ENCODE measurements at regions not wholly inside any gene's neighbourhood (a gene's known extent, or its start where the extent isn't known, plus 50 kb on each side); places are given as distances from the start of the nearest gene placed in this dataset.
"Not testable (repeated sequence)": the region's sequence is repeated elsewhere in the genome, so short reads cannot be mapped to it uniquely, and the experiment has no call there.

- not testable (repeated sequence) for DNase-seq (ENCODE audit: low read depth in 2 of 2)
Observed at GRCh38 chr10:77740396-77740795, 102.8 kb upstream of the KCNMA1 start.

- DNase-seq (ENCODE audit: low read depth in 2 of 2), result no peak
Observed at GRCh38 chr10:77738496-77739158, 101.0 kb upstream of the KCNMA1 start.

DNA sequence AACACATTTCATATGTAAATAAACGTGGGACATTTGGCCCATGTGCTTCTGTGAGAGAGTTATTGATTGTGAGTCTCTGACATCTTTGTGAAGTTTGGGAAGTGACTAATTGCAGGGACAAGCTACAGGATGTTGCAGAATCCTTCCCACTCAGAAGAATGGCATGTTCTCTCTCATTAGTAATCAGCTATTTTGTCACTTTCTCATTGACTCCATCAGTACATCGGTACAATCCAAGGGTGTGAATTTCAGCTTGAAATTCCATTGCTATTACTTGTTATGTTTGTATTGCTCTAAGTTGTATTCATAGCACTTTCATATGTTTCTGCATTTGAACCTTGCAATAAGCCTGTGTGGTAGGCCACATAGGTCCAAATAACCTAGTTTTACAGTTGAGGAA, 100.0 kb upstream of the KCNMA1 start:
- no peak for DNase-seq (ENCODE audit: low read depth in 2 of 2)

DNA sequence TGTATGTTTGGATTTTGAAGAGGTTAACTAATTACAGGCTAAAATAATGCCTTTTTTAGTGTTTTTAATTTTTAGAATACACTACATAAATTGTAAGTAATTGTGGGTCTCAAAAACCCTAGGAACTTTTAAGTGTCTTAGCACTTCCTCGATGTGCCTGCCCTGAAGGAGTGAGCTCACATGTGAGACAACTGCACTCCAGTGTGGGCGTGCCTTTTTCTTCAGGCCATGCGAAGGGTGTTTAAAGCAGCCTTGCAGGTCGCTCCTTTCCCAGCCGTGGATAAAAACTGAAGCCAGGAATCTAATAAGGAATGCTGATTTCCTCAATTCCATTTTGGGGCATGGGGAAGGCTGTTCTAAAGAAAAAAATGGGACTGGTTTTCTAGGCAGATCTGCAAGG, 97.5 kb upstream of the KCNMA1 start:
- not testable (repeated sequence) for DNase-seq (ENCODE audit: low read depth in 2 of 2)

DNA sequence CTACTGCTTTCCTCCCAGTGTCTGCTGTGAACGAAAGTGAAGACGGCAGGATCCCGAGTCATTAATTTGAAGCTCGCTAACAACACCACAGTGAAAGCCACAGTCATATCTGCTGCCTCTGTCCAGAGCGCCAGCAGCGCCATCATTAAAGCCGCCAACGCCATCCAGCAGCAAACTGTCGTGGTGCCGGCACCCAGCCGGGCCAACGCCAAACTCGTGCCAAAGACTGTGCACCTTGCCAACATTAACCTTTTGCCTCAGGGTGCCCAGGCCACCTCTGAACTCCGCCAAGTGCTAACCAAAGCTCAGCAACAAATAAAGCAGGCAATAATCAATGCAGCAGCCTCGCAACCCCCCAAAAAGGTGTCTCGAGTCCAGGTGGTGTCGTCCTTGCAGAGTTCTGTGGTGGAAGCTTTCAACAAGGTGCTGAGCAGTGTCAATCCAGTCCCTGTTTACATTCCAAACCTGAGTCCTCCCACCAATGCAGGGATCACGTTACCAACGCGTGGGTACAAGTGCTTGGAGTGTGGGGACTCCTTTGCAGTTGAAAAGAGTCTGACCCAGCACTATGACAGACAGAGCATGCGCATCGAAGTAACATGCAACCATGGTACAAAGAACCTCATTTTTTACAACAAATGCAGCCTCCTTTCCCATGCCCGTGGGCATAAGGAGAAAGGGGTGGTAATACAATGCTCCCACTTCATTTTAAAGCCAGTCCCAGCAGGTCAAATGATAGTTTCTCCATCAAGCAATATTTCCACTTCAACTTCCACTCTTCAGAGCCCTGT, 94.8 kb upstream of the KCNMA1 start:
- no peak for DNase-seq (ENCODE audit: low read depth in 2 of 2)

- no peak for DNase-seq (ENCODE audit: low read depth in 2 of 2)
Observed at GRCh38 chr10:77727481-77727880, 89.9 kb upstream of the KCNMA1 start.

DNA sequence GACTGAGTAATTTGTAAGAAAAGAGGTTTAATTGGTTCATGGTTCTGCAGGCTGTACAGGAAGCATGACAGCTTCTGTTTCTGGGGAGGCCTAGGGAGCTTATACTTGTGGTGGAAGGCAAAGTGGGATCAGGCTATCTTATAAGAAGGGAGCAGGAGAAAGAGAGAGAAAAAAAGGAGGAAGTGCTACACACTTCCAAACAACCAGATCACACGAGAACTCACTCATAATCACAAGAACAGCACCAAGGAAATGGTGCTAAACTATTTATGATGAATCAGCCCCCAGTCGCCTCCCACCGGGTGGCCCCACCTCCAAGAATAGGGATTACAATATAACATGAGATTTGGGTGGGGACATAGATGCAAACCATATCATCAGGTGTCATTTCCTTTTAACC, 89.1 kb upstream of the KCNMA1 start:
- DNase-seq (ENCODE audit: low read depth in 2 of 2), result no peak

DNA sequence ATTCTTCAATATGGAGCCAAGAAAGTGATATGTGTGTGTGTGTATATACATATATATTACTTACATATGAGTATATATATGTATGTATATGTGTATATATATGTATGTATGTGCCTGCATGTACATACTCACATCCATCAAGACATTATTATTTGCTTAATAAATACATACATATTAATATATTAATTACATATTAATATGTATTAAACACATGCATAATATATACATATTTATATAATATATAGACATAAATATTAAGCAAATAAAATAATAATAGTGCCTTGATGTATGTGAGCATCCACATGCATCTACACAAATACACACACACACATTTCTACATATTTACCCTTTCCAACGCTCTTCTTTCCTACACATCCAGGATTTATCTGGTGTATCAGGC, 88.7 kb upstream of the KCNMA1 start:
- DNase-seq (ENCODE audit: low read depth in 2 of 2), result no peak

- DNase-seq (ENCODE audit: low read depth in 2 of 2), result no peak
Observed at GRCh38 chr10:77724820-77725219, 87.2 kb upstream of the KCNMA1 start.

DNA sequence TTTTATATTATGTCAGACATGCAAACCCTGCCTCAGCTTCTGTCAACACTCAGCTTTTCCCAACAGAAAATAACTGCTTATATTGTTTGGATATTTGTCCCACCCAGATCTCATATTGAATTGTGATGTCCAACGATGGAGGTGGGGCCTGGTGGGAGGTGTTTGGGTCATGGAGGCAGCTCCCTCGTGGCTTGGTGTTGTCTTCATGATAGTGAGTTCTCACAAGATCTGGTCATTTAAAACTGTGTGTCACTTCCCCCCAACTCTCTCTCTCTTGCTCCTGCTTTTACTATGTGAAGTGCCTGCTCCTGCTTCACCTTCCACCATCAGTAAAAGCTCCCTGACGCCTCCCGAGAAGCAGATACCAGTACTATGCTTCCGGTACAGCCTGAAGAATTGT, 85.8 kb upstream of the KCNMA1 start:
- no peak for DNase-seq (ENCODE audit: low read depth in 2 of 2)

DNA sequence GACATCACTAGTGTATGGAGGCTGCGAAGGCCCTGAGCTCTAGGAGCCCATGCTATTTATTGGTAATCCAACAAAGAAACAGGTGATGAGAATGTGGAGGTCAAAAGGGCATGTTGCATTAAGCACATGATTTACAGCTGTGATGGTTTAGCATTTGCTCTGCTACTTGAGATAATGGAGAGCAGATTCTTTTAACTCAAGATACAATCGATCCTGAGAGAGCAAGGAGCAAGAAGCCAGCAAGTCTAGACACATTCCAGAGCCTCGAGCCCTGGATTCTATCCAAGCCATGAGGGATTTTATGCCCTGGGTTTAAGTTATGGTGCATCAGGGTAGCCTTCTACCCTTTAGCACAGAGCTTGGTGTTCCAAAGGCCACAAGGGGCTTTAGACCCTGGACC, 85.3 kb upstream of the KCNMA1 start:
- not testable (repeated sequence) for DNase-seq (ENCODE audit: low read depth in 2 of 2)

- DNase-seq (ENCODE audit: low read depth in 2 of 2), result no peak
Observed at GRCh38 chr10:77721815-77722214, 84.2 kb upstream of the KCNMA1 start.

- no peak for DNase-seq (ENCODE audit: low read depth in 2 of 2)
Observed at GRCh38 chr10:77718957-77719356, 81.3 kb upstream of the KCNMA1 start.

DNA sequence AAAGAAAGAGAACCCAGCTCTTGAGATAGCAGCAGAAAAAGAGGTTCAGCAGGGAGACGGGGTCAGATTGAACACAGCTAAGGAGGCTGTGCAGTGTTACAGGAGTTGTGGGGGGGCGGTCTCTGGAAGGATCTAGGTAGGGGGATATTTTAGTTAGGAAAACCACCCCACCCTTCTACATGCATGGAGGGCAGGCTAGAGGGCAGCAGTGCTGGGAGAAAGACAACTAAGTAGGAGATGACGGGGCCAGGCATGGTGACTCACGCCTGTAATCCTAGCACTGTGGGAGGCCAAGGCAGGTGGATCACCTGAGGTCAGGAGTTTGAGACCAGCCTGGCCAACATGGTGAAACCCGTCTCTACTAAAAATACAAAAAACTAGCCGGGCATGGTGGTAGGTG, 80.7 kb upstream of the KCNMA1 start:
- not testable (repeated sequence) for DNase-seq (ENCODE audit: low read depth in 2 of 2)

- DNase-seq (ENCODE audit: low read depth in 2 of 2), result no peak
Observed at GRCh38 chr10:77717336-77717735, 79.7 kb upstream of the KCNMA1 start.

- no peak for DNase-seq (ENCODE audit: low read depth in 2 of 2)
Observed at GRCh38 chr10:77716458-77717317, 79.1 kb upstream of the KCNMA1 start.

DNA sequence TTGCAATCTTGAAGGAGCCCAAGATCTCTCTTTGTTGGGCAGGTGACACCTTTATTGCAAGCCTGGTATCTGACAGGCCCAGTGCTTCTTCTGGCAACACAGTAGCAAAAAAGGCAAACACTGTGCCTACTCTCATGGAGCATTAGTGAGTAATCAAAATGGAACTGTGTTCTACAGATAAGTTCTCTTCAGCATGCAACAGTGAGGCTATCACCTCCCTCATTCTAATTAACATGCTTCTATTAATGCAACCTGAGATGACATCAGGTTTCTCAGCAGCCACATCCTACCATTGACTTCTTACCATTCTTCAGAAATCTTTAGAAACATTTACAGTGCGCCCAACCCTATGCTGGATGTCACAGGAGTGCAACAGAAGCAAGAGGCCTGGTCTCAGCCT, 77.9 kb upstream of the KCNMA1 start:
- DNase-seq (ENCODE audit: low read depth in 2 of 2), result no peak

DNA sequence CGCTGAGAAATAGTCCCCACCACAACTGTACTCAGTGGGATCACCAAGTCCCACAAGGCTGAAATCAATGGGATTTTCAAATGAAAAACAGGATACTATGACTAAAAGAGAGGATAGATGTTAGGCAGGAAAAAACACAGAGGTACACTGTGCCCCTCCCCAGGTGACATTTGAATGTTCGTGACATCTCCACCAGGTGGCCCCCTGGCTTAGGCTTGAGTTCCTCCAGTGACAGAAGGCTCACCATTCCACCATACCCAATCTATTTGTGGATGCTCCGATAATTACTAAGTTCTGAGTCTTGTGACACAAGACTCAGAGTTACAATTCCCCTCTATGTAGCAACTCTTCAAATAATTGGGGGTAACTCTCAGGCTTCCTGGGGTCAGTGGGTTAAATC, 77.5 kb upstream of the KCNMA1 start:
- no peak for DNase-seq (ENCODE audit: low read depth in 2 of 2)

DNA sequence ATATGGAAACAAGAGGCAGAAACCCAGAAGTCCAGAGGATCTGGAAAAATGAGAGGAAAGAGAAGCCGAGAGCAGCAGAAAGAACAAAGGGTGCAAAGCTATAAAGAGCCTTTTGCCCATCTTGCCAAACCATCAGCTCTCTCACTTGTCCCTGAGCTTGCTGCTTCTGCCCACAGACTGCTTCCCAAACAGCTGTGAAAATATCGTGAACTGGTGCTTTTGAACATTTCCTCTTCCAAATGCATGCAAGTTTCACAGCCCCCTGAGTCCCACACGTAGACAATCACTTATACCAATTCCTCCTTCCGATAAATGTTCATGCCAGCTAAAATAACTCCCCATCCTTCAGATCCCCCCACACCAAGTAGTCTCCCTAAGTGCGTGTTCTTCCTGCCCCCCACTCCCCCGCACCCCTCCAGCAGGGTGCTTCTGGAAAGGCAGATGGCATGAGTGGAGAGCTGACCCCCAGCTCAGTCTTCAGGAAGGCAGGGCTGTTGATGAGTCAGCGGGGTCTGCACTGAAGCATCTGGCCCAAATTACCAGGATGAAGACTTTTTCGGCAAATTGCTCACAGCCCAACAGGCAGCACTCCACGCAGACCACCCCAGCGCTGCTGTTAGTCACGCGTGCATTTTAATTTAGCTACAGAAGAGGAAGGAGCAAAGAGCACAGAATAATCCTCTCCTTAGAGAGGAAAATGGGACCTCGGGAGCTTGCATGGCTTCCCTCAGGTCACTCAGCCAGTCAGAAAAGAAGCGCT, 76.1 kb upstream of the KCNMA1 start:
- DNase-seq (ENCODE audit: low read depth in 2 of 2), result no peak

DNA sequence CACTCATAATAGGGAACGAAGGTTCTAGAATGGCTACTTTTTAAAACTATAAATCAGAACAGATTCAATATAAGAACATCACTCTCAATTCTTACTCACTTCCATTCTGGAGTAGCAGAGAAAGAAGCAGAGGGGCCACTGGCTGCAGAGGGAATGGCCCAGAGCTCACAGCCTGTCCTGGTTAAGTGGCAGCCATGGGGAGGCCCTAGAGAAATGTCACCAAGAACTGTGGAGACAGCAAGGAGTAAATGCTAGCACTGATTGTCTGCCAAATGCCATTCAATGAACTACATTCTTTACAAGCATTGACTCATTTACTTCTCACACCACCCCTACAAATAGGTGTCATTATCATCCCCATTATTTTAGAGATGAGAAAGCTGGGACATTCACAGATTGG, 74.6 kb upstream of the KCNMA1 start:
- no peak for DNase-seq (ENCODE audit: low read depth in 2 of 2)

- no peak for DNase-seq (ENCODE audit: low read depth in 2 of 2)
Observed at GRCh38 chr10:77711683-77712049, 74.1 kb upstream of the KCNMA1 start.

Measured in stimulated activated CD8-positive, alpha-beta memory T cell treated with anti-CD3 and anti-CD28 coated beads, Interleukin-15, amount 100 ng/mL, for 4 hours (primary cell).